RWPE1 (cell line): ENCODE measurements at regions not wholly inside any gene's neighbourhood (a gene's known extent, or its start where the extent isn't known, plus 50 kb on each side); places are given as distances from the start of the nearest gene placed in this dataset.
"Not testable (repeated sequence)": the region's sequence is repeated elsewhere in the genome, so short reads cannot be mapped to it uniquely, and the experiment has no call there.

Source experiments
- CTCF ChIA-PET: fragments of 350-600 bp; sonication (Branson Sonifier 250); formaldehyde crosslinking; extraction: SDS; loops from one replicate; lab custom pipeline; 2021; lab: Yijun Ruan, JAX
- POLR2A ChIA-PET: fragments of 400-600 bp; formaldehyde crosslinking; extraction: SDS; loops from one replicate; lab custom pipeline; 2020; ENCODE audit warnings: antibody characterized with exemption; ENCODE audit not compliant: low non-redundant PET; lab: Yijun Ruan, JAX
- DNase-seq: peaks from one replicate; pipeline ENCODE4 v3.0.0; 2012; ENCODE audit warnings: low spot score
- H3K27ac ChIP-seq: fragments of 450-650 bp; 2 replicates; pipeline ENCODE4 v1.5.1; 2017
- CTCF ChIP-seq: fragments of 450-650 bp; conservative IDR thresholded peaks from 2 replicates; pipeline ENCODE4 v1.5.1; 2017; ENCODE audit warnings: low read depth, mild to moderate bottlenecking

- TF ChIP-seq CTCF: peak; percentile 87
- POLR2A ChIA-PET: no interaction called here
- no peak overlapping the region for H3K27ac ChIP-seq
- DNase-seq: peak; percentile 50
- CTCF ChIA-PET: interaction anchor here (0.5 to 1.5 kb wide), 6 partner anchors 14 to 1167 kb away, joined by 3 to 8 read pairs (median 4); no protein-coding TSS in a partner anchor
Observed at GRCh38 chr12:59403259-59403932, 192.4 kb upstream of the SLC16A7 start.

- ChIA-PET CTCF (interaction anchor here (0.6 to 0.8 kb wide), 2 partner anchors 14 to 307 kb away, joined by 3 to 6 read pairs; no protein-coding TSS in a partner anchor), POLR2A (no interaction called here)
- no peak for TF ChIP-seq CTCF
- DNase-seq: no peak
- no peak overlapping the region for H3K27ac ChIP-seq
Observed at GRCh38 chr12:59401862-59402261, 194.0 kb upstream of the SLC16A7 start.

GRCh38 chr12:59398164-59398563 lies 197.7 kb upstream of the SLC16A7 start:
- DNase-seq: no peak
- POLR2A ChIA-PET: no interaction called here
- TF ChIP-seq CTCF: no peak
- no peak overlapping the region for H3K27ac ChIP-seq
- CTCF ChIA-PET: no interaction called here

GRCh38 chr12:59396919-59397318 lies 198.9 kb upstream of the SLC16A7 start:
- DNase-seq: no peak
- CTCF ChIA-PET: no interaction called here
- no peak overlapping the region for H3K27ac ChIP-seq
- POLR2A ChIA-PET: no interaction called here
- TF ChIP-seq CTCF: no peak

GRCh38 chr12:59396519-59396918 lies 199.3 kb upstream of the SLC16A7 start:
- H3K27ac ChIP-seq: no peak overlapping the region
- ChIA-PET CTCF (no interaction called here), POLR2A (no interaction called here)
- TF ChIP-seq CTCF: no peak
- DNase-seq: no peak

GRCh38 chr12:59395310-59395709 lies 200.5 kb upstream of the SLC16A7 start:
- POLR2A ChIA-PET, CTCF ChIA-PET, DNase-seq, H3K27ac ChIP-seq: not testable (repeated sequence)

- TF ChIP-seq CTCF: no peak
- ChIA-PET CTCF (no interaction called here), POLR2A (no interaction called here)
- DNase-seq: no peak
- H3K27ac ChIP-seq: no peak overlapping the region
Observed at GRCh38 chr12:59393506-59393905, 202.3 kb upstream of the SLC16A7 start.
